GM21447 (cell line): ENCODE measurements at regions not wholly inside any gene's neighbourhood (a gene's known extent, or its start where the extent isn't known, plus 50 kb on each side); places are given as distances from the start of the nearest gene placed in this dataset.
"Not testable (repeated sequence)": the region's sequence is repeated elsewhere in the genome, so short reads cannot be mapped to it uniquely, and the experiment has no call there.

ENCODE experiments used
- ATAC-seq: cut with Tn5 transposase; IDR thresholded peaks from one replicate; pipeline ENCODE4 v1.9.1; 2021; ENCODE audit not compliant: unreplicated experiment

GRCh38 chr2:9707611-9708160, 76.9 kb upstream of the YWHAQ start:
- no peak for ATAC-seq

GRCh38 chr2:9708683-9709538, 78.1 kb upstream of the YWHAQ start:
- no peak for ATAC-seq

GRCh38 chr2:9709539-9710285, 78.9 kb upstream of the YWHAQ start:
- ATAC-seq: no peak

- ATAC-seq: no peak
Measured at GRCh38 chr2:9710311-9710710, 79.5 kb upstream of the YWHAQ start.

GRCh38 chr2:9712263-9712662, 81.5 kb upstream of the YWHAQ start:
- no peak for ATAC-seq

- no peak for ATAC-seq
Measured at GRCh38 chr2:9714630-9715214, 83.9 kb upstream of the YWHAQ start.

GRCh38 chr2:9715238-9715637, 84.4 kb upstream of the YWHAQ start:
- ATAC-seq: no peak

- no peak for ATAC-seq
Measured at GRCh38 chr2:9717886-9718451, 87.2 kb upstream of the YWHAQ start.

- ATAC-seq: no peak
Measured at GRCh38 chr2:9720352-9721093, 89.7 kb upstream of the YWHAQ start.

- no peak for ATAC-seq
Measured at GRCh38 chr2:9721344-9721743, 90.5 kb upstream of the YWHAQ start.

- ATAC-seq: no peak
Measured at GRCh38 chr2:9722451-9722850, 91.7 kb upstream of the YWHAQ start.

GRCh38 chr2:9724565-9724964, 93.8 kb upstream of the YWHAQ start:
- ATAC-seq: no peak

GRCh38 chr2:9725106-9725505, 94.3 kb upstream of the YWHAQ start:
- ATAC-seq: no peak

- ATAC-seq: not testable (repeated sequence)
Measured at GRCh38 chr2:9726016-9726415, 95.2 kb upstream of the YWHAQ start.

GRCh38 chr2:9730523-9730922, 99.7 kb upstream of the YWHAQ start:
- ATAC-seq: not testable (repeated sequence)

GRCh38 chr2:9732824-9733223, 102.0 kb upstream of the YWHAQ start:
- ATAC-seq: no peak

- ATAC-seq: no peak
Measured at GRCh38 chr2:9734308-9734707, 103.5 kb upstream of the YWHAQ start.

GRCh38 chr2:9735335-9735734, 104.5 kb upstream of the YWHAQ start:
- no peak for ATAC-seq

- ATAC-seq: no peak
Measured at GRCh38 chr2:9736021-9736420, 105.2 kb upstream of the YWHAQ start.

GRCh38 chr2:9737053-9737875, 106.0 kb upstream of the TAF1B start:
- ATAC-seq: no peak
